NCI-H2081 (cell line): ENCODE measurements at regions not wholly inside any gene's neighbourhood (a gene's known extent, or its start where the extent isn't known, plus 50 kb on each side); places are given as distances from the start of the nearest gene placed in this dataset.
A peak's percentile ranks its signal among the peaks of the same experiment; 100 is the strongest.
"Not testable (repeated sequence)": the region's sequence is repeated elsewhere in the genome, so short reads cannot be mapped to it uniquely, and the experiment has no call there.

ENCODE experiments used
- DNase-seq, 2 experiments: peaks; one replicate each; lab custom pipeline; 2025; lab: John Stamatoyannopoulos, UW

DNA sequence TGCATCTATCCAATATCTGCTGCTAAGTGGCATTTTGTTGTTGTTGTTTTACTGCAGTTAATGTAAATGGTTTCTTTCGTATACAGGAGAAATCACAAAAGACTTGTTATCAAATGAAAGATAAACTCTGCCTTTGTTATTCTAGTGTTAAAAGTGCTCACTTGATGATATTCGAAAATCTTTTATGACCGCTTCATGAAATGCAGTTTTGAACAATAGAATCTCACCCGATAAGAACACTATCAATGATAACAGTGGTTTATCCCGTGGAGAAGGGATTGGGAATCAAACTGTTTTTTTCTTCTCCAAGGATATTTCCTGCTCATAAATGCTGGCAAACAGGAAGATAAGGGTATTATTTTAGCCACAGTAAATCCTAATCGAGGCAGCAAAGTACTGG lies 1366.3 kb downstream of the OLFM4 start:
- DNase-seq, result no peak

DNA sequence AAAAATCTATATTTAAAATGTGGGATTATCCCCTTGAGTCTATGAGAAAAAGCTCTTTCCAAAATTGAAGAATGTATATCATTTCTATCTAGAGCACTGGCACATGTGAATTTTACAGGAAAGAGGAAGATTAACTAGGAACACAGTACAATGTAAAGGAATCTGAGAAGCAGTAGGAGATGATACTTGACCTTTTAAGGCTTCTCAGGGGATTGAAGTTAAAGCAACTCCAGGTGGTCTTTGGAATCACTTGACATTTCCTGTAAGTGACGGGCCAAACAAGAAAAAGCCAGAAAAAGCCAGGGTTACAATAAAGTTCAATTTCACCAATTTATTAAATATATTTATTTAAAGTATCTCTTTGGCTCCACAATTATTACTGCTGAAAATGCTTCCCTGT lies 1373.9 kb downstream of the OLFM4 start:
- no peak for DNase-seq

DNA sequence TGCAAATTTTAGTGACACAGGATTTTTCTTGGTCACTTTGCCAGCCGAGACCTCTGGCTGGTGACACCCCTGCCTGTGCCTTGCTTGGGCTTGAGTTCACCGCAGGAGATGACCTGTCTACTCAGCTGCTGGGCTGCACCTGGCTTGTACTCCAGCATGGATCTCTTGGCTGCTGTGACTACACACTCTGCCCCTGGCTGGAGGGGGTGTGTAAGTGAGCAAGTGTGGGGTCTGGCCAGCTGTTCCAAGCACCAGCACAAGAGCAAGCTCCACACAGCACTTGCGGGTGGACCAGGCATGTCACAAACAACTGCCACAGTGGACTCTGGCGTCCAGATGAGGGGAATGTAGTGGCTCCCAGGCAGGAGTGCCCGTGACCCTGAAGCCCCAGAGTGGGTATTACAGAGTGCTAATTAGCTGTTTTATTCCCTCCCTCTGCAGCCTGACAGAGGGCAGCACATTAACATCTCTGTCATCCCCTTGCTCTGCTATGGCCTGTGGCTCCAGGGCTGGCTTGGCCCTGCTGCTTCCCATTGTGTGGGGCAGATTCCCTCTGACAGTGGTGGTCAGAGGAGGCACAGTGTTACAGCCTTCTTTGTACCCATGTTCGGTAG lies 1387.2 kb downstream of the OLFM4 start:
- DNase-seq, result no peak

DNA sequence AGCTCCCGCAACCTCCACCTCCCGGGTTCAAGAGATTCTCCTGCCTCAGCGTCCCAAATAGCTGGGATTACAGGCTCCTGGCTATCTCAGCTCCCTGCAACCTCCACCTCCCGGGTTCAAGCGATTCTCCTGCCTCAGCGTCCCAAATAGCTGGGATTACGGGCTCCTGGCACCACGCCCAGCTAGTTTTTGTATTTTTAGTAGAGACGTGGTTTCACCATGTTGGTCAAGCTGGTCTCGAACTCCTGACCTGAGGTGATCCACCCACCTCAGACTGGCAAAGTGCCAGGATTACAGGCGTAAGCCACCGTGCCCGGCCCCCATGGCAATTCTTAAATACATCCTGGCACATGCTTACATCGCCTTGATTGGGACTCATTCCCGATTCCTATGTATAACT lies 1394.3 kb downstream of the OLFM4 start:
- not testable (repeated sequence) for DNase-seq

DNA sequence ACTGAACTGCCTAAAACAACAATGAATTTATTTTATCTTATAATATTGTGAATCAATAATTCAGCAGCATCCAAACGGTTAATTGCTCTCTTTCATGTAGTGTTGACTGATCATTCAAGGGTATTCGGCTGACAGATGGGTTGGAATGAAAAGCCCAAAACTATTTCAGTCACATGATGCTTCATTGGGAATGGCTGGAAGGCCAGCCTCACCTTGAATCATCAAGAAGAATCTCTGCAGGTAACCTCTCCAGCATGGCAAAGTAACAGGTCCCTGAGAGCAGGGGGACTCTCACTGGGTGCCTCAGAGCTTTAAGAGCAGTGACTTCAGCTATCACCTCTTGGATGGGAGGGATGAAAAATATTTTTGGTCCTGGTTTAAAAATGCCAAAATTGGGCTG lies 1395.7 kb downstream of the OLFM4 start:
- DNase-seq, result no peak

DNA sequence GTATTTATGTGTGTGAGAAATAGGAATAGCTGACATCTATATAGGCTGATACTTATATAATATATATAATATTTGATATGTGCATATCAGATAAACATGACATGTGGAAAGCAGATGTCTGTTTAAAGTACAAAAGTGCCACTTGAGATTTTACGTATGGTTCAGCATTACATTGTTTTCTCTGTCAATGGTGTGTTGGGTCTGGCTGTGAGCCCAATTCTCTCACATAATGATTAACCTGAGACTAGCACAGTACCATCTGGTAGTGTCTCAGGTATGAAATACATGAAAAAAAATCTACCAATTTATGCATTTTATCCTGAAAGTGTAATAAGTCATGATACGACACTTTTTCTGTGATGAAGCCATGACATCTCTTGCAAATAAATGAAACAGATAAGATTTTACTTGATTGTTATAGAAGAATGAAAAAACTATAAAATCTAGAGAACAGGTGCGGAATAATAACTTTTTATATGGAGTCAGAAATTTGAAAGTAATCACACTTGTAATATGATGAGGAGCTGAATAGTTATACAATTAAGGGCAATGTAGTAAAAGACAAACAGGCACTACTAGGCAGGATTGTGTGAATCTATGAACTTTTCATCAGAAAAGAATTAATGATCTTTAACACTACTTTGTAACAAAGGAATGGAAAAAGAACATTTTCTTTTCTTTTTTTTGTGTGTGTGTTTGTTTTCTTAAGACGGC lies 1405.0 kb downstream of the OLFM4 start:
- peak; percentile 42 to 82 for DNase-seq

DNA sequence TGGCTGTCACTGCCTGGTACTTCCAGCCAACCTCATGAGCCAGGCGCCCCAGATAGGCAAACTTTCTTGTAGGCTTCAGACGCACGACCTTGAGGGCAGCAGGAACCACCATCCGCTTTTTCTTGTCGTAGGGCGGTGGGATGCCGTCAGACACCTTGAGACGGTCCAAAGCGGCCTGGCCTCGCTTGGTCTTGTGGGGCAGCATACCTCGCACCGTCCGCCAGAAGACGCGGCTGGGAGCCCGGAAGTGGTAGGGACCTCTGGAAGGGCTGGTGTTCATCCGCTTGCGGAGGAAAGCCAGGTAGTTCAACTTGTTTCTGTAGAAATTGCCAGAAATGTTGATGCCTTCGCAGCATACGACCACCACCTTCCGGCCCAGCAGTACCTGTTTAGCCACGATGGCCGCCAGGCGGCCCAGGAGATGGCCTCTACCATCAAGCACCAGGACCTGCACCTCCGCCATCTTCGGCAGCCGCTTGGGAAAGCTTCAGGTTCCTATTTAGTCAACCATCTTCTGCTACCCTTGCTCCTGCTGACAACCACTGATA lies 1412.3 kb downstream of the OLFM4 start:
- DNase-seq, result not testable (repeated sequence)

DNA sequence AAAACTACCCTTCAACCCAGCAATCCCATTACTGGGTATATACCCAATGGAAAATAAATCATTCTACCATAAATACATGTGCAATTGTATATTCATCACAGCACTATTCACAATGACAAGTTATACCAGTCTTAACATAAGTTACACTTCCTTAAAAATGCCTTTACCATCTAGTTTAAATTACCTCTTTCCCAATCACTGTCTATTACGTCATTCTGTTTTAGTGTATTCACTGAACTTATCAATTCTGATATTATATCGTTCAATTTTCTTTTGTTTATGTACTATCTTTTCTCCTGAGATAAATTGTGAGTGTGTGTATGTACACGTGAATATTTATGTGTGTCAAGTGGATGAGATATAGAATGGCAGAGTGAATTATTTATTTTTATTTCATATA lies 1416.8 kb downstream of the OLFM4 start:
- DNase-seq, result no peak

DNA sequence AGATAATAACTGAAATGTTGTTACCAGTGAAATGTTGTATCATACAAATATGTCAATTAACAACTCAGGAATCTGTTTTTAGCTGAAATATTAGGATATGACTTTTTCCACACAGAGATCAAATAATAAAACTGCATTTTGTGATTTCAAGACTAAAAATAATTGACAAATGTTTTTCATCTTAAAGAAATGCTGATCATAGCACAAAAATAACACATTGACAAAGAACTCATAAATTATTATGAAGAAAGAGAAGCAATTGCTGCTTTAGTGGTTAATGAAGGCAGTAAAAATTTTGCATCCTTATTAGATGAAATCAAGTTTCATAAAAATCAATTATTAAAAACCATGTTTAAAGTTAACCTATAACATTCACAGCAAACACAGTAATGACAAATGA lies 1417.3 kb downstream of the OLFM4 start:
- DNase-seq, result no peak

DNA sequence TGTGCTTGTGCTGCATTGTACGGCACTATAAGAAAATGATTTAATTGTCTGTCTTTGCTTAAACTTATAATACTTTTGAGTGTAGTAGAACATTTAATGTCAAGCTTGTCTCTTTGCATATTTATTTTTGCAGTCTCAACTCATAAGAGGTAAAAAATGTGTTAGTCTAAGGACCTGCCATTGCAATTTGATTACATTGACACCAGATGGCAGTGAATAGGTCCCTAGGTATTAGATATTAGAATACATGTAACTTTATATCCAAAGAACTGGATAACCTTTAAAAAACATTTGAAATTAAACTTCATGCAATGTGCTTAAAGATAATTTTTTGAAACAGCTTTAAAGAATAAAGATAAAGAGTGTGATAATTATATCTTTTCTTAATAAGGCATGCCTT lies 1421.3 kb downstream of the OLFM4 start:
- DNase-seq, result no peak

DNA sequence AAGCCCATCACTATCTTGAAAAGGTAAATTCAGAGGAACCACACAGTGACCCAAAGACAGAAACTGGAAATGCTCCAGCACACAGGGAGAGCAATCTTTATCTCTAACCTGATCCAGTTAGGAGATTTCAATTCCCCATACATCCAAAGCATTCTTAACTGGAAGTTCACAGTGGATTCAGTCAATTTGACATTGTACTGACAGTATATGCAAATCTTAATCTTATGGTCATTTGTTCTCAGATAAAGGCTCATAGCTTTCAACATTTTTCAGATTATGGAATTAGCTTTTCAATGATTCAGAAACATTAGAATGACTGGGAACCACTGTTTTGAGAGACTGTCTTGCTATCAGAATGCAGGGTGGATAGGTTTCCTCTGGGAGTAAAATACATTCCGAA lies 1455.6 kb downstream of the OLFM4 start:
- no peak for DNase-seq

DNA sequence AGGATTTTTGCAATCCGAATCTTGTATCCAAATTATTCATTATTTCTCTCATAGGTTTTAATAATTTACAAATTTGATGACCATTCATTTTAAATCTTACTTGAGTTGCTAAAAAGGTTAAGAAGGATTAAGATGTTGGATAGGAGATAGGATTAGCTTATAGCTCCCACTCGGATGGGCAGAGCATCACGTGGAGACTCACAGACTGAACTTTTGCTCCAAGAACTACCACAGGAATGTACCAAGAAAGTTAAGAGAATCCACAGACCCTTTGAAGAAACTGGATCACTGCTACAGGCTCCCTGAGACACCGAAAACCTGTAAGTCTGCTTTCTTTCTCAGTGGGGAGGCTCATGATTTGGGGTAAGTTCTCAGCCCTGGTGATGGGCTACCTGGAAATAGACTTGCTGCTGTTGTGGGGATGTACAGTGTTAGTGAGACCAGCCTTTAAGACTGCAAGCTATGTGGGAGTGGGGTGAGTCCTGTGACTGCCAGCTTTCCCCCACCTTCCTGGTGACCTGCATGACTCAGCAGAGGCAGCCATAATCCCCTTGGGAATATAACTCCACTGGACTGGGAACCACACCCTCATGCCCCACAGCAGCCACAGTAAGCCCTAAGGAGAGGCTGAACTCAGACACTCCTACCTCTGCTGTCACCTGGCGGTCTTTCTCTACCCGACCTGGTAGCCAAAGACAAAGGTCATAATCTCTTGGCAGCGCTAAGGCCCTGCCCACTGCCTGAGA lies 1458.0 kb downstream of the OLFM4 start:
- DNase-seq, result no peak

DNA sequence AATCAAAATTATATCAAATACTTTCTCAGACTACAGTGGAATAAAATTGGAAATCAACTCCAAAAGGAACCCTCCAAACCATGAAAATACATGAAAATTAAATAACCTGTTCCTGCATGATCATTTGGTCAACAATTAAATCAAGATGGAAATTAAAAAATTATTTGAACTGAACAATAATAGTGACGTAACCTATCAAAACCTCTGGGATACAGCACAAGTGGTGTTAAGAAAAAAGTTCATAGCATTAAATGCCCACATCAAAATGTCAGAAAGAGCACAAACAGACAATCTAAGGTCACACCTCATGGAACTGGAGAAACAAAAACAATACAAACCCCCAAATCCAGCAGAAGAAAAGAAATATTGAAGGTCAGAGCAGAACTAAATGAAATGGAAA lies 1460.7 kb downstream of the OLFM4 start:
- no peak for DNase-seq

DNA sequence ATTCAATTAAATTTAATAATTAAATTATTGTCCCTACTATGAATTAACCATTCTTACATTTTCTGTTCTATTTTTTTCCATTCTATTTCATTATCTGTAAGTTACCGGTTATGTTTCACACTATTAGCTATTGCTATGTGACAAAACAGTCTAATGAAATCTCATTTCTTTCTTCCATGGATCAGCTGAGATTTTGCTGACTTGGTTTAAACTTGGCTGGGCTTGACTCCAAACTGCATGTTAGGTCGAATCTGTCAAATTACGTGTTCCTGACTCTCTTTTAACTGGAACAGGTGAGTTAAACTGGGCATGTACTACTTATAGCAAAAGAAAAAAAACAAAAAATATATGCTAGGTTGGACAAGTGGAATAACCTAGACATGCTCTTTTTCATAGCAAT lies 1464.4 kb downstream of the OLFM4 start:
- DNase-seq, result no peak

DNA sequence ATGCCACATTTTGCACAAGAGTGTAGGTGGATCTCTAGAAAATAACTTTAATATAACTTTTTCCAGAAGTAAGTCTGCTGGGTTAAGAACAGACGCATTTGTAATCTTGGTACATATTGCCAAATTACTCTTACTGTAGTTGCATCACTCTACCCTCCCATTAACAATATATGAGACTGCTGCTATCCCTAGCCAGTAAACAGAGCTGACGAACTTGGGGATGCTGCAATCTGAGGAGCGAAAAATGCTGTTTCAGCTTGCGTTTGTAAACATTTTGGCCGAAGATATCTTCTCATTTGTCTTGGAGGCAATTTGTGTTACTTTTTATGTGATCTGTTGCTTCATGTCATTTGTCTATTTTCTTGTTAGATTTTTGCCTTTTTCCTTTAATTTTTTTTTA lies 1482.8 kb downstream of the OLFM4 start:
- no peak for DNase-seq

DNA sequence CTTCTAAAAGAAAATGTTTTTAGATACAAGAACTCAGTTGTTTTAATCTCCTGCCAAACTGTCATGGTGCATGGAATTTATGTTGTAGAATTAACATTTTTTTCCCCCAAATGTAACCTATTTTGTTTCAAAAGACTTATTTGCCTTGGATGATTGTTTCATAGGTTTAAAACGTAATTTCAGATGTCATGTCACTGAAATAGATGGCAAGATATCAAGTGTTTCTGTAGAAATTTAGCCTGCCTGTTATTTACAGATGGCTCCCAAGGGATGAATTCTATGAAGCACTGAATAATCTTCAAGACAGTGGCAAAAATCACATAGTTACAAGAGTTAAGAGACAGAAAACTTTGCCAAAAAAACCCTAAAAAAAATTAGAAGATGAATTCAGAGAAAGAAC lies 1484.6 kb downstream of the OLFM4 start:
- DNase-seq, result no peak

DNA sequence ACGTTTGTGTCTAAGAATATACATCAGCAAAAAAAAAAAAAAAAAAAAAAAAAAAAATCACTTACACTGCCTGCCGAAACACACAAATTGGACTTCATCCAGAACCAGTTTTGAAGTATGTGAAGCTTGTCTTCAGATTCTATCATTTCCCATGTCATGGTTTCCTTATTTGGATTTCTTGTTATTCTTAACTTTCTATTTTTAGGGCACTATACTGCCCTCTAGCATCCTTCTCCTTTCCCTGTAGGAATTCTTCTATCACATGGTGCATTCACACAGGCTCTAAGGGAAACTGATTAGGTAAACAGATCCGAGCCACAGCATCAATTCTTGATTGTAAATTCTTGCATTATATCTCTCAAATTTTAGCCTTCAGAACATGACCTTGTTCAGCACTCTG lies 1507.5 kb downstream of the OLFM4 start:
- DNase-seq, result no peak

DNA sequence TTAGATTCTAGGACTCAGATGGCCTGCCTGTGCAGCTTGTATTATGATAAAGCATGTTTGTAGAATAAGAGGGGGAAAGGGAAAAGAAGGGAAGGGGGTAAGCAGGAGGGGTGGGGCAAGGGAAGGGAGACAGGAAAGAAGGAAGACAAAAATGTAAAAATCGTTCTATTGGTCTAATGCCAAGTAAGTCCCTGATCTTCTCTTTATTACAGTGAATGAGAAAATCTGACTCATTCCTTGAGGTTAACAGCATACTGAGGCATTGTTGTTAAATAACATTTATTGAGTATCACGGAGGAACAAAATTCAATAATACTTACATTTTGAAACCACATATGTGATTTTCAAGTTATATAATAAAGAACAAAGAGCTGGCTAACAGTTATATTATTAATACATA lies 1534.7 kb downstream of the OLFM4 start:
- DNase-seq, result no peak

DNA sequence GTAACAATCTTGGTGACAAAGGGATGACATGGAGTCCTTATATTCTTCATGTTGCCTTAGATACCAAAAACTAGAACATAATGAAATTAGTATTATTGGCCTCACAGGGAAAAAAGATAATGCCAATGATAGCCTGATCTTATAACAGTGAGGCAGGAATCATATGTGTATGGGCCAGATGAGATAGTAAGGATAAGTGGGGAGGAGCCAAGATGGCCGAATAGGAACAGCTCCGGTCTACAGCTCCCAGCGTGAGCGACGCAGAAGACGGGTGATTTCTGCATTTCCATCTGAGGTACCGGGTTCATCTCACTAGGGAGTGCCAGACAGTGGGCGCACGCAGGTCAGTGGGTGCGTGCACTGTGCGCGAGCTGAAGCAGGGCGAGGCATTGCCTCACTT lies 1543.4 kb downstream of the OLFM4 start:
- not testable (repeated sequence) for DNase-seq

DNA sequence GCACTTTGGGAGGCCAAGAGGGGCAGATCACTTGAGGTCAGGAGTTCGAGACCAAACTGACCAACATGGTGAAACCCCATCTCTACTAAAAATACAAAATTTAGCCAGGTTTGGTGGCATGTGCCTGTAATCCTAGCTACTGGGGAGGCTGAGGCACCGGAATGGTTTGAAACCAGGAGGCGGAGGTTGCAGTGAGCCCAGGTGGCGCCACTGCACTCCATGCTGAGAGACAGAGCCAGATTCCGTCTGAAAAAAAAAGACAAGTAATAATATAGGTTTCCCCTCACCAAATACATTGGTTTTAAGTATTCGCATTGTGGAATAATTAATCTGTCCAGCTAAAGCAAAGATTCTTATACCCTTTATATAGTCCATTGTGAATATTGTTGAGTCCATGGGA lies 1544.6 kb downstream of the OLFM4 start:
- no peak for DNase-seq

DNA sequence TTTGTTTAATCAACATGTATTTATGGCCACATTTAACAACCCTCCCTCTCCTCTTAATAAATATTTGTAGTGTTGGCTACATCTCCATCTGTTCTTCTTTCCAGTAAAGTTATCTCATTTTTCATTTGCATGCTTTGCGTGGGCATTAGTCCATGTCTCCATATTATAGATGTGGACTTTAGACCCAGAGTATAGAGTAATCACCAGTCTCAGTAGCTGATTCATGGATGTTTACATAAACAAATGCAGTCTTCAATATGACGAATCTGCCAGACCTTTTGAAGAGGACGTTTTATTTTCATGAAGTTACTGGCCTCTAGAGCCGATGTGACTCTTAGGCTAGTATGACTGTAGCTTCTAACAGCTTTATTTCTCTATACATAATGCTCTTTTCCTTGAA lies 1546.2 kb downstream of the OLFM4 start:
- DNase-seq, result no peak

DNA sequence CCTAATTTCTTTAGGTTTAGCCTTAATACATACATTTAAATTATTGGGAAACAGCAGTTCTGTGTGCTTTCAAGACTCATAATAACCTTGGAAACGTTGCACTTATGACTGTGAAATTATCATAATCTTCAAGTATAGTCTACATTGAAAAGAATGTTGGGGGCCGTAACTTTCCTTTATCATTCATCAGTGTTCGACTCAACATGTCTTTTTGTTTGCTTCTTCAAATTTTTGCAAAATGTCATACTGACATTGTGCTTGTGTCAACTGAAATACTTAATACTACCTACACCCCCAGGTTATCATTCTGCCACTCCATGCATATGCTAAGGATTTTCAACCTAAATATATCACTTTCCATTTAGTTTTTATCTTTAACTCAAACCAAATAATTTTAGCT lies 1562.9 kb downstream of the OLFM4 start:
- no peak for DNase-seq

DNA sequence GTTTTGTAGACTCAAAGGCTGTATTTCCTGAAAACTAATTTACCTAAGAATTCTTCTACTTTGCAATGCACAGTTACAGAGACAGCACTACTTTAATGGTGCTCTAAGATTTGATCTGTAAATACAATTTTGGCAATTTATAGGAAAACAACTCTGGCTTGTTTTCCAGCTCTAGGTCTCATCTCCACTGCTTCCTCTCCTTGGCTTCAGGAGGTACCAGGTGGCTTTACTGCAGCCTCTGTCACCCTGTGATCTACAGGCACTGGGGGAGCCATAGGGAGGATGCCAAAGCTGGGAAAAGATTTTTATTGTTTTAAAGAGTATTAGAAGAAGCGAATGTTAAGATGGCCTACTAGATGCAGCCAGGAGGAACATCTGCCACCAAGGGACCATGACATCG lies 1563.6 kb downstream of the OLFM4 start:
- DNase-seq, result no peak
